Upper lobe of left lung (tissue), 4 donors: ENCODE measurements at regions not wholly inside any gene's neighbourhood (a gene's known extent, or its start where the extent isn't known, plus 50 kb on each side); places are given as distances from the start of the nearest gene placed in this dataset.

Experiments used
- CTCF ChIP-seq, 6 experiments: fragments of 450-650 bp in 4 of 6; fragments of 200-600 bp in 2 of 6; sonication (generic) in 2 of 6; IDR thresholded peaks; one replicate each; pipeline ENCODE4 v1.5.1; 2016 to 2019; ENCODE audit warnings: antibody characterized with exemption in 6 of 6
- EP300 ChIP-seq, 4 donors: sonication (generic); formaldehyde crosslinking; IDR thresholded peaks; one replicate each; pipeline ENCODE4 v1.5.1; 2017; ENCODE audit warnings: antibody characterized with exemption in 4 of 4, control low read depth in 2 of 4
- POLR2AphosphoS5 ChIP-seq, 2 donors: sonication (generic); formaldehyde crosslinking; IDR thresholded peaks; one replicate each; pipeline ENCODE4 v1.5.1; 2017; ENCODE audit warnings: antibody characterized with exemption in 2 of 2

GRCh38 chr2:6358546-6358945 lies 507.2 kb downstream of the CMPK2 start:
- TF ChIP-seq CTCF (IDR thresholded peaks at IDR 0.05), result no peak
- TF ChIP-seq EP300 (IDR thresholded peaks at IDR 0.05), result no peak
- no peak for TF ChIP-seq POLR2AphosphoS5 (IDR thresholded peaks at IDR 0.05)
